GM18499 (cell line): ENCODE measurements at regions not wholly inside any gene's neighbourhood (a gene's known extent, or its start where the extent isn't known, plus 50 kb on each side); places are given as distances from the start of the nearest gene placed in this dataset.
"Not testable (repeated sequence)": the region's sequence is repeated elsewhere in the genome, so short reads cannot be mapped to it uniquely, and the experiment has no call there.

ENCODE experiments used
- ATAC-seq: cut with Tn5 transposase; IDR thresholded peaks from one replicate; pipeline ENCODE4 v1.9.1; 2021; ENCODE audit warnings: moderate number of reproducible peaks; ENCODE audit not compliant: insufficient read depth, unreplicated experiment

DNA sequence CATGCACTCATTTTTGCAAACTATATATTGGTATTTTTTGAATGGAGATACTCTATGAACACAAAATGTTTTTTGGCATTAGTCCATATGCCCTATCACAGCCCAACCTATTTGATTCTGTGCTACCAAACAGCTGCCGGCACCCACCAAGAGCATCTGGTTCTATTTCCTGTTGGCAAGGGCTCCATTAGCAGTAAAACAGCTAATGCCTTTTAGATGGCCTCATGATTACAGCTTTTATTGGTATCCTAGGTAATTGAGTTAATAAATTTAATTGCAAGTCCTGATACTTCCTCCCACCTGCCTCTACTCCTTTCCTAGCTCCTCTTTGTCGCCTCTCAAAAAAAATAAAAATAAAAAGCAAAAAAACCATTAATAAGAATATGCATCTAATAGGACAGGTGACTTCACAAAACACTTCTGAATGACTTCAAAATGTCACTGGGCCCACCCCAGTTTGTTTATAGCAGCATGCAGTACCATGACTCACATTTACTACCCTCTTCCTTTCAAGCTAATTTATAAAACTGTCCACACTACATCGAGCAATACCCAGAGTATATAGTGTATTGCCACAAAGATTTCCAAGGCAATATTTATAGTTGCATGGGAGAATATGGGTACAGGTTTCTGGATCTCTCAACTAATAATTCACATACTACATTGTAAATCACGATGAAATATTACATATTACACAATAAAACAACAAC, 620.4 kb downstream of the SLCO4C1 start:
- no peak for ATAC-seq

DNA sequence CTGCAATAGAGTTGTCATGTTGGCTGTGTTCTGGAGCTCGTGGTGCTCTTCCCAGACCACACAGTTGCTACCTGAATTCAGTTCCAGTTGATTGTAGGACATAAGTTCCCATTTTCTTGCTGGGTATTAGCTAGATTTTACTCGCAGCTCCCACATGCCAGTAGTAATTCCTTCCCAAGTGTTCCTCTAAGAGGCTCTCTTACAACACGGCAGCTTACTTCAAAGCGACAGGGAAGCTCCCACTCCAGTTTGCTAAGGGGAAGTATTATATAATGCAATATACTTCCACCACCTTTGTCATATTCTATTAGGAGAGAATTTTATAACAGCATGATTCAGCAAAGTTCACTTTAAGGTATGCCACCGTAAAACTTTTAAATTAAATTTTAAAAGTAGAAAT, 623.0 kb downstream of the SLCO4C1 start:
- ATAC-seq, result no peak

DNA sequence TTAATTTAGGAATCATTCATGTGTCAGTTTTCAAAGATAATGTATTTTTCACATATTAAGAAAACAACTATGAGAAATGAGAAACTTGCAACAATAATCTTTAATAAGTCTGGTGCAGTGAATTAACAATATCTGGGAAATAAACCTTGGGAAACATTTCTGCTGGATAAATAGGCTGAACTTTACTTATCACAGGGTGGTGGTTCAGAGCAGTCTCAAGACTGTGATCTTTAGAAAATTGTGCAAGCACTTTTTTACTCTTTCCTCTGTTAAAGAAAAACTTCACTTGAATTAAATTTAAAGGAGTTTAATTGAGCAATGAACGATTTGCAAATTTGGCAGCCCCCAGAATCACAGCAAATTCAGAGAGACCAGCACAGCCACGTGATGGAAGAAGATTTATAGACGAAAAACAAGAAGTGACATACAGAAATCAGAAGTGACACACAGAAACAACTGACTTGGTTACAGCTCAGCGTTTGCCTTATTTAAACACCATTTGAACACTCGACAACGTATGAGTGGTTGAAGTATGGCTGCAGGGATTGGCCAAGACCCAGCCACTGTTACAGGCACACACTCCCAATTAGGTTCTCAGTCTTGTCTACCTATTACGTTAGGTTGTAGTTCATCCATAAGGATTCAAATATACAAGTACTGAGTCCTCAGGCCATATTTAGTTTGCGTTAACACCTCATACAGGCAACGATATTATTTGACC, 631.9 kb downstream of the SLCO4C1 start:
- no peak for ATAC-seq

- ATAC-seq, result no peak
These were observed 632.5 kb downstream of the SLCO4C1 start for GRCh38 chr5:101663543-101663942.

- no peak for ATAC-seq
These were observed 633.8 kb downstream of the SLCO4C1 start for GRCh38 chr5:101662263-101662662.

GRCh38 chr5:101658433-101658832, 637.7 kb downstream of the SLCO4C1 start:
- no peak for ATAC-seq

DNA sequence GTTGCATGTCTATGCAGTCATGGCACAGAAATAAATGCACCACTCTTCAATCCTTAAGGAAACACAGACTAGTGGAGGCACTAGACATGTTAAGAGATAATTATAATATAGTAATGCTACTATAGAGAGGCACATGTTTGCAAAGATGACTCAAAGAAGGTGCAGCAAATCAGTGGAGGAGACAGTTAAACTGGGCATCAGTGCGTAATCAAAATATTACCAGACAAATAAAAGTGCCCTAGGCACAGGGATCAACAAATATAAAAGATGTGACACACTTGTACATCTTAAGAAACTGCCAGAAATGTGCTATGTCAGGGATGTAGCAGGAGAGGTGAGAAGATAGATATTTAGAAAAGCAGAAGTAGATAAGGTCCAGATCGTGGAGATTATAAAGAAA, 642.1 kb downstream of the SLCO4C1 start:
- ATAC-seq, result no peak

GRCh38 chr5:101647861-101648260, 648.2 kb downstream of the SLCO4C1 start:
- ATAC-seq, result no peak

GRCh38 chr5:101643794-101644193, 652.3 kb downstream of the SLCO4C1 start:
- ATAC-seq, result no peak

GRCh38 chr5:101637599-101637998, 658.5 kb downstream of the SLCO4C1 start:
- no peak for ATAC-seq

- ATAC-seq, result not testable (repeated sequence)
These were observed 668.3 kb downstream of the SLCO4C1 start for GRCh38 chr5:101627770-101628169.

DNA sequence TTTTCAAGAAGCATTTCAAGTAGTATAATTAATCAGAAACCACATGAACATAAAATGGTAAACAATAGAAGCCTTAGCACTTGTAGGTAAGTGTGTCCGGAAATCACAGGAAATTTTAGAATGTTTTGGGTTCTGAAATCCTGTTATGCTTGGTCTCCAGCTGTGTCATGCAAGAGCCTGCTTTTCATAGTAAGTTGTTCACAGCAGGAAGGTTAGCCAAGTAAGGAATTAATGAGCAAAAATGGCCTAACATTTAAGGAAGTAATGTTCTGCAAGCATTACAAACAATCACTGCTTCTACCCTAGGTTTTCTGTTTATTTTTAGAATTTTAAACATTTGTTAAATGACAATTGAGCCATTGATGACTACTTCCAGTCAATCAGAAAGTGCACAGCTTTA, 669.5 kb downstream of the SLCO4C1 start:
- ATAC-seq, result no peak

- no peak for ATAC-seq
These were observed 685.0 kb downstream of the SLCO4C1 start for GRCh38 chr5:101611039-101611438.

GRCh38 chr5:101608322-101608721, 687.8 kb downstream of the SLCO4C1 start:
- ATAC-seq, result no peak

DNA sequence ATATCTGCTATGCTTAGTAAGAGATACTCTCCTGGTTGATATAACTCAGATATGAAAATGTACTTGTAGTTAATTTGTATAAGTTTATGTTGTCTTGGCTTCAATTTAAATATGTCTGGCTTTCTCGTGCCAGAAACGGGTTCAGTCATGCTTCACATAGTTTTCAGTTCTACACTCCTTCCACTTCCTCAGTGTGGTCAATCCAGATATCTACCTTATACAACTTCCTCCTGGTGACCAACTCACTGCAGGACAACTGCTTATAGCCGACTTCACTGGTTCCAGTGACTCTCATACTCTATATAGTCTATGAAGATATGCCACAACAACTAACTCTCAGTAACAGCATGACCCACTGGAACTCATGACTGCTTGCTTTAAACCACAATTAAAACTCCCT, 690.4 kb downstream of the SLCO4C1 start:
- peak; percentile 79 for ATAC-seq

DNA sequence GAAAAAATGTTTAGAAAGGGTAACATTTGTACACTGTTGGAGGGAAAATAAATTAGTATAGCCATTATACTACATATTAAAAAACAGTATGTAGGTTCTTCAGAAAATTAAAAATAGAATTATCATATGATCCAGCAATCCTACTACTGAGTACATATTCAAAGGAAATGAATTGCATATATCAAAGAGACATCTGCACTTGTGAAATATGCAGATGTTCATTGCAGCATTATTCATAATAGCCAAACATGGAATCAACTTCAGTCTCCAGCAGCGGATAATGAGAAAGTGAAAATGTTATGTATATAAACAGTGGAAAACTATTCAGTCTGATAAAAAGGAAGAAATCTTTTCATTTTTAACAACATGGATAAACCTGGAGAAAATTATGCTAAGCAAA, 695.5 kb downstream of the SLCO4C1 start:
- no peak for ATAC-seq

GRCh38 chr5:101590384-101590783, 687.3 kb upstream of the ST8SIA4 start:
- ATAC-seq, result no peak

GRCh38 chr5:101585366-101585765, 682.3 kb upstream of the ST8SIA4 start:
- ATAC-seq, result no peak

DNA sequence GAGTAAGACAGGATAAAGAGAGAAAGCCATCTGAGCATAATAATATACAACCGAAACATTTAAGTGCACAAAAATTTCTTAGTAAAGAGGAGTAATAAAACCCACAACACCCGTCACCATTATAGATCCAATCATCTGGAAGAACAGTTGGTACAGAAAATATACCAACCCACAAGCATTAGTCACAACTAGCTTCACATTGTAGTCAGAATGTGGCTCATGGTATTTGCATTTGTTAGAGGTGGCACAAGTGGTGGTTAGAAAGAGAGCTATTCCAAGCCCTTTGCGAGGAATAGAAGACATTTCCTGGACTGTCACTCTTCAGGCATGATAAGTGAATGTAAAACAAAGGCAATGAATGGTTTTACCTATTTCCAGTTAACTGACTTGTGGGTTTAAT, 677.5 kb upstream of the ST8SIA4 start:
- ATAC-seq, result no peak

DNA sequence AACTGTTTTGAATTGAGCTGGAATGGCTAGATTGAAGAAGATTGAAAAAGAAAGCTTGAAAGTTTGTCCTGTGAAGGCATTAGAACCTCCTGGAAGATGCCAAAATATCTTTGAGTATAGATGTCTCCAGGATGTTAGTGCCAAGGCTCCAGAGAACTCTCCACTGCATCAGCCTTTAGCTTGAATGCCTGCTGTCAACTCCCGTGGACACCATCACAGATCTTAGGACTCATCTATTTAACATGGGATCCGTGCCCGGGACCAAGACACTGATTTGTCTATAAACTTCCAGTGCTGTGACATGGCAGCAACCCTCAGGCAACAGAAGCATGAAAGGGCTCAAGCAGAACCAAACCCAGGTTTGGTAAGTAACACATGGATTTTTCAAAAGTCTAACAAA, 670.9 kb upstream of the ST8SIA4 start:
- ATAC-seq, result no peak

DNA sequence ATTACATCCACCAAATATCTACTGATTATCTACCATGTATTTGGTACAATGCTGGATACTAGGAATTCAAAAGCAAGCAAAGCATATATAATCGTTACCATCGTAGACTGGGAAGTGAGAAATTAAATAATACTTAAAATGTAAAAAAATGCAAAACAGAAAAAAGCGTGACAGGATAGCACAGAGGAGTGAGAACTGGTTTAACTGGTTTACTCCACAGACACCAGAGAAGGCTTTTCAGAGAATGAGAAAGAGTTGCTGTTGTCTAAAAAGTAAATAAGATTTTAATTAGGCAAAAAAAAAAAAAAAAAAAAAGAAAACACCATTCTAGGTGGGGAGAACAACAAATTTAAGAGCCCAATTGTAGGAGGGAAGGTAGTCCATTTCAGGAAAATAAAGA, 657.9 kb upstream of the ST8SIA4 start:
- no peak for ATAC-seq

GRCh38 chr5:101543780-101544179, 640.7 kb upstream of the ST8SIA4 start:
- no peak for ATAC-seq
